Left ventricle myocardium inferior (tissue), 1 donor: ENCODE measurements at regions not wholly inside any gene's neighbourhood (a gene's known extent, or its start where the extent isn't known, plus 50 kb on each side); places are given as distances from the start of the nearest gene placed in this dataset.

Source experiments
- DNase-seq: peaks from one replicate; pipeline ENCODE4 v3.0.0-alpha.2; 2020
- H3K27ac ChIP-seq: fragments of 200-600 bp; replicated peaks from 2 replicates; pipeline ENCODE4 v1.8.0; 2021
- H3K27me3 ChIP-seq: fragments of 200-600 bp; 2 replicates; pipeline ENCODE4 v1.8.0; 2021; ENCODE audit warnings: low read depth
- H3K36me3 ChIP-seq: fragments of 200-600 bp; 2 replicates; pipeline ENCODE4 v1.8.0; 2021
- H3K4me1 ChIP-seq: fragments of 200-600 bp; 2 replicates; pipeline ENCODE4 v1.8.0; 2021
- H3K4me3 ChIP-seq: fragments of 200-600 bp; 2 replicates; pipeline ENCODE4 v1.8.0; 2021; ENCODE audit warnings: mild to moderate bottlenecking, moderate library complexity
- H3K9me3 ChIP-seq: fragments of 200-600 bp; replicated peaks from 2 replicates; pipeline ENCODE4 v1.8.0; 2021
- CTCF ChIP-seq: fragments of 200-600 bp; IDR thresholded peaks from 2 replicates; pipeline ENCODE4 v1.8.0; 2021; ENCODE audit warnings: antibody characterized with exemption, mild to moderate bottlenecking, borderline replicate concordance
- intact Hi-C: fragments of 100-400 bp; cut with micrococcal nuclease; formaldehyde crosslinking; loops from one replicate; pipeline ENCODE4 v1.11.0; 2022
- donor health status: DM: no; HTN: yes; CAD: no; lungs with severe emphysema.

GRCh38 chr21:38993561-38993960 is 187.8 kb downstream of the ETS2 start:
- Histone ChIP-seq H3K36me3 (no peaks in the 10 kb centered on the region), H3K27ac (peak overlapping the region; percentile 88), H3K4me3 (no peak overlapping the region), H3K9me3 (no peaks in the 10 kb centered on the region), H3K4me1 (peaks cover 94% of the 10 kb centered on the region), H3K27me3 (no peaks in the 10 kb centered on the region)
- no peak for DNase-seq
- TF ChIP-seq CTCF = no peak
- intact Hi-C loops = no loop called here

GRCh38 chr21:38992737-38993136 is 187.0 kb downstream of the ETS2 start:
- H3K36me3 ChIP-seq = no peaks in the 10 kb centered on the region
- H3K4me1 ChIP-seq = peaks cover 99% of the 10 kb centered on the region
- H3K27ac ChIP-seq = peak overlapping the region; percentile 88
- H3K27me3 ChIP-seq = no peaks in the 10 kb centered on the region
- no peak for TF ChIP-seq CTCF
- H3K4me3 ChIP-seq = no peak overlapping the region
- no peaks in the 10 kb centered on the region for H3K9me3 ChIP-seq
- DNase-seq = no peak
- intact Hi-C loops = no loop called here

- Histone ChIP-seq H3K27ac (peak overlapping the region; percentile 88), H3K27me3 (no peaks in the 10 kb centered on the region), H3K4me1 (peaks cover 100% of the 10 kb centered on the region), H3K9me3 (no peaks in the 10 kb centered on the region), H3K36me3 (no peaks in the 10 kb centered on the region), H3K4me3 (no peak overlapping the region)
- TF ChIP-seq CTCF = no peak
- no peak for DNase-seq
- intact Hi-C loops = no loop called here
These were observed 184.7 kb downstream of the ETS2 start for GRCh38 chr21:38990424-38990794.

GRCh38 chr21:38989745-38990423 is 184.2 kb downstream of the ETS2 start:
- no peak overlapping the region for H3K4me3 ChIP-seq
- intact Hi-C loops = no loop called here
- no peaks in the 10 kb centered on the region for H3K9me3 ChIP-seq
- TF ChIP-seq CTCF = no peak
- H3K36me3 ChIP-seq = no peaks in the 10 kb centered on the region
- H3K27ac ChIP-seq = peak overlapping the region; percentile 88
- no peak for DNase-seq
- H3K4me1 ChIP-seq = peaks cover 100% of the 10 kb centered on the region
- no peaks in the 10 kb centered on the region for H3K27me3 ChIP-seq

GRCh38 chr21:38989379-38989744 is 183.6 kb downstream of the ETS2 start:
- intact Hi-C loops = no loop called here
- TF ChIP-seq CTCF = no peak
- Histone ChIP-seq H3K27me3 (no peaks in the 10 kb centered on the region), H3K4me1 (peaks cover 100% of the 10 kb centered on the region), H3K4me3 (no peak overlapping the region), H3K36me3 (no peaks in the 10 kb centered on the region), H3K27ac (peak overlapping the region; percentile 88), H3K9me3 (no peaks in the 10 kb centered on the region)
- DNase-seq = no peak
